SK-N-SH treated with all-trans-retinoic acid at 6 μM for 48 hours (cell line): ENCODE measurements at regions not wholly inside any gene's neighbourhood (a gene's known extent, or its start where the extent isn't known, plus 50 kb on each side); places are given as distances from the start of the nearest gene placed in this dataset.

Experiments used
- ATAC-seq: fragments of 200-7000 bp; cut with Tn5 transposase; 3 replicates; pipeline ENCODE4 v1.9.1; 2020; ENCODE audit warnings: mild to moderate bottlenecking, moderate library complexity
- ARNTL ChIP-seq: fragments of 450-650 bp; formaldehyde crosslinking; IDR thresholded peaks from 2 replicates; pipeline ENCODE4 v1.5.0; 2020; ENCODE audit warnings: low read depth, mild to moderate bottlenecking, moderate library complexity, borderline replicate concordance
- BACH2 ChIP-seq: fragments of 250-450 bp; sonication (Bioruptor Pico); IDR thresholded peaks from 2 replicates; pipeline ENCODE4 v1.9.0; 2021; ENCODE audit warnings: mild to moderate bottlenecking, borderline replicate concordance
- CSDC2 ChIP-seq: fragments of 250-450 bp; sonication (Bioruptor Pico); IDR thresholded peaks from 2 replicates; pipeline ENCODE4 v1.5.0; 2020; ENCODE audit warnings: mild to moderate bottlenecking, moderate library complexity
- CSRNP3 ChIP-seq: fragments of 250-450 bp; sonication (Bioruptor Pico); IDR thresholded peaks from 2 replicates; pipeline ENCODE4 v1.5.1; 2021; ENCODE audit warnings: mild to moderate bottlenecking, moderate library complexity
- ESRRG ChIP-seq: fragments of 250-450 bp; sonication (Bioruptor Pico); IDR thresholded peaks from 2 replicates; pipeline ENCODE4 v1.6.1; 2021; ENCODE audit warnings: mild to moderate bottlenecking
- GLIS3 ChIP-seq: fragments of 250-450 bp; sonication (Bioruptor Pico); IDR thresholded peaks from 2 replicates; pipeline ENCODE4 v1.5.0; 2020; ENCODE audit warnings: mild to moderate bottlenecking, moderate library complexity
- ISL1 ChIP-seq: fragments of 250-450 bp; sonication (Bioruptor Pico); IDR thresholded peaks from 2 replicates; pipeline ENCODE4 v2.1.2; 2022; ENCODE audit warnings: mild to moderate bottlenecking, moderate library complexity
- OSR1 ChIP-seq: fragments of 250-450 bp; sonication (Bioruptor Pico); IDR thresholded peaks from 2 replicates; pipeline ENCODE4 v1.8.0; 2022; ENCODE audit warnings: moderate library complexity, mild to moderate bottlenecking, inconsistent platforms
- POU6F1 ChIP-seq: fragments of 250-450 bp; sonication (Bioruptor Pico); IDR thresholded peaks from 2 replicates; pipeline ENCODE4 v1.8.0; 2021; ENCODE audit warnings: low read depth, mild to moderate bottlenecking, moderate library complexity, borderline replicate concordance
- RARB ChIP-seq: fragments of 250-450 bp; sonication (Bioruptor Pico); IDR thresholded peaks from 2 replicates; pipeline ENCODE4 v1.8.0; 2021; ENCODE audit warnings: mild to moderate bottlenecking, moderate library complexity
- SNAI2 ChIP-seq: fragments of 250-450 bp; sonication (Bioruptor Pico); IDR thresholded peaks from 2 replicates; pipeline ENCODE4 v1.5.0; 2020; ENCODE audit warnings: mild to moderate bottlenecking, moderate library complexity
- TCF4 ChIP-seq: fragments of 250-450 bp; sonication (Bioruptor Pico); IDR thresholded peaks from 2 replicates; pipeline ENCODE4 v1.8.0; 2021; ENCODE audit warnings: mild to moderate bottlenecking, moderate library complexity, borderline replicate concordance
- TOX ChIP-seq: fragments of 250-450 bp; sonication (Bioruptor Pico); IDR thresholded peaks from 2 replicates; pipeline ENCODE4 v1.8.0; 2021; ENCODE audit warnings: mild to moderate bottlenecking, moderate library complexity, borderline replicate concordance
- TSHZ2 ChIP-seq: fragments of 250-450 bp; sonication (Bioruptor Pico); IDR thresholded peaks from 2 replicates; pipeline ENCODE4 v1.5.0; 2020; ENCODE audit warnings: mild to moderate bottlenecking, moderate library complexity
- ZC3H10 ChIP-seq: fragments of 250-450 bp; sonication (Bioruptor Pico); IDR thresholded peaks from 2 replicates; pipeline ENCODE4 v1.5.1; 2021; ENCODE audit warnings: mild to moderate bottlenecking, moderate library complexity
- ZFP3 ChIP-seq: fragments of 250-450 bp; sonication (Bioruptor Pico); IDR thresholded peaks from 2 replicates; pipeline ENCODE4 v1.5.0; 2020; ENCODE audit warnings: mild to moderate bottlenecking, moderate library complexity
- ZFP30 ChIP-seq: fragments of 450-650 bp; formaldehyde crosslinking; IDR thresholded peaks from 2 replicates; pipeline ENCODE4 v1.5.0; 2022; ENCODE audit warnings: mild to moderate bottlenecking, moderate library complexity
- ZNF565 ChIP-seq: fragments of 450-650 bp; formaldehyde crosslinking; conservative IDR thresholded peaks from 2 replicates; pipeline ENCODE4 v1.5.0; 2020; ENCODE audit warnings: low read depth, mild to moderate bottlenecking, moderate library complexity
- ZNF70 ChIP-seq: fragments of 450-650 bp; formaldehyde crosslinking; IDR thresholded peaks from 2 replicates; pipeline ENCODE4 v1.5.0; 2020; ENCODE audit warnings: mild to moderate bottlenecking, moderate library complexity
- ZNF8 ChIP-seq: fragments of 450-650 bp; formaldehyde crosslinking; IDR thresholded peaks from 2 replicates; pipeline ENCODE4 v1.5.0; 2020; ENCODE audit warnings: mild to moderate bottlenecking, moderate library complexity

- ATAC-seq: no peak
- TF ChIP-seq ZC3H10 (CRISPR knock-in tag) (no peak), POU6F1 (CRISPR knock-in tag) (no peak), TSHZ2 (CRISPR knock-in tag) (no peak), OSR1 (CRISPR knock-in tag) (no peak), ESRRG (CRISPR knock-in tag) (no peak)
These were observed 1388.6 kb upstream of the PIK3C3 start for GRCh38 chr18:40566510-40566844.

- no peak for ATAC-seq
- no peak for TF ChIP-seq TSHZ2 (CRISPR knock-in tag)
- TF ChIP-seq ZFP3: no peak
- TF ChIP-seq GLIS3: no peak
- no peak for TF ChIP-seq ZNF8 (CRISPR knock-in tag)
- no peak for TF ChIP-seq ARNTL
- TF ChIP-seq OSR1 (CRISPR knock-in tag): no peak
- TF ChIP-seq RARB (CRISPR knock-in tag): no peak
- TF ChIP-seq ISL1 (CRISPR knock-in tag): no peak
- no peak for TF ChIP-seq ZFP30 (CRISPR knock-in tag)
- no peak for TF ChIP-seq TOX (CRISPR knock-in tag)
- no peak for TF ChIP-seq CSDC2 (CRISPR knock-in tag)
- TF ChIP-seq ZNF70 (CRISPR knock-in tag): no peak
- TF ChIP-seq TCF4: no peak
- TF ChIP-seq ESRRG (CRISPR knock-in tag): no peak
- no peak for TF ChIP-seq ZC3H10 (CRISPR knock-in tag)
- TF ChIP-seq BACH2 (CRISPR knock-in tag): no peak
These were observed 1389.1 kb upstream of the PIK3C3 start for GRCh38 chr18:40565805-40566509.

GRCh38 chr18:40559556-40559955 is 1395.5 kb upstream of the PIK3C3 start:
- no peak for TF ChIP-seq ZNF565 (CRISPR knock-in tag)
- no peak for TF ChIP-seq ZFP3
- TF ChIP-seq TCF4: no peak
- no peak for TF ChIP-seq CSRNP3 (CRISPR knock-in tag)
- TF ChIP-seq ZC3H10 (CRISPR knock-in tag): no peak
- TF ChIP-seq TOX (CRISPR knock-in tag): no peak
- TF ChIP-seq OSR1 (CRISPR knock-in tag): no peak
- TF ChIP-seq ZNF8 (CRISPR knock-in tag): no peak
- TF ChIP-seq, all 23 proteins: peak for 0
- no peak for ATAC-seq

GRCh38 chr18:40558706-40559392 is 1396.2 kb upstream of the PIK3C3 start:
- no peak for ATAC-seq
- TF ChIP-seq ZNF70 (CRISPR knock-in tag) (no peak), TSHZ2 (CRISPR knock-in tag) (no peak), CSDC2 (CRISPR knock-in tag) (no peak), ISL1 (CRISPR knock-in tag) (no peak), SNAI2 (CRISPR knock-in tag) (no peak), CSRNP3 (CRISPR knock-in tag) (no peak), ZC3H10 (CRISPR knock-in tag) (no peak), ZFP30 (CRISPR knock-in tag) (no peak)
